ENCODE measurements at regions not wholly inside any gene's neighbourhood (a gene's known extent, or its start where the extent isn't known, plus 50 kb on each side); places are given as distances from the start of the nearest gene placed in this dataset.

DNA sequence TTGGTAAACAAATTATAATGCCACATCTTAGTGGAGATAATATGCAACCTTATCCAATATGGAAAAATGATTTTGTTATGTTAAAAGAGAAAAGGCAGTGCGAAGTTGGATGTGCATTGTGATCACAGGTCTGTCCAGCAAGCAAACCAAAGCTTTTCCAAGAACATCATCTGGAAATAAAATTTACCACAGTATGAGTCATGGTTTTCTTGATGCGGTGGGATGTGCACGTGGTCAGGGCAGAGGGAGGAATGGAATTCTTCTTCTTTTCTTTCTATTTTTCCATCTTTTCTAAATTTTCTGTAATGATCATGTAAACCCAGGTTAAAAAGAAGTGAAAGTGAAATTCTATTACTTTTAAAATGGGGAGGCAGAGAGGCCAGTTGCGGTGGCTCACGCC is 169.8 kb downstream of the C11orf91 start:
- H2BK5ac ChIP-seq (ENCODE audit: insufficient read length, low read length) = no peak overlapping the region
- H3K4ac ChIP-seq (ENCODE audit: low read depth, low read length) = no peak overlapping the region
- no peak for DNase-seq
- H3K27ac Mint-ChIP-seq = no peak overlapping the region; a peak in 1 of 7 replicates
- no peak overlapping the region for H4K91ac ChIP-seq (ENCODE audit: insufficient read length, low read depth, low read length)
- no peaks in the 10 kb centered on the region for H3K27me3 ChIP-seq (ENCODE audit: insufficient read depth, low read length)
- no peak overlapping the region for H4K5ac ChIP-seq (ENCODE audit: insufficient read length, low read depth, low read length)
- no peaks in the 10 kb centered on the region; a peak in 1 of 7 replicates for H3K36me3 Mint-ChIP-seq (ENCODE audit: insufficient read depth in 1 of 3, low read depth in 3 of 3)
- WGBS (ENCODE audit: extremely low coverage, insufficient read length, low lambda C conversion rate) = no CpG with 5 or more reads among the region's 5 CpGs
- no peak overlapping the region for H2AK5ac ChIP-seq (ENCODE audit: insufficient read length, low read length)
- H3T11ph ChIP-seq (ENCODE audit: low read length) = no peak overlapping the region
- no peak overlapping the region for H2BK20ac ChIP-seq (ENCODE audit: low read depth, low read length, poor library complexity, severe bottlenecking)
- no peaks in the 10 kb centered on the region for H3K9me3 ChIP-seq (ENCODE audit: control insufficient read depth, low read depth, low read length)
- H3K27me3 Mint-ChIP-seq (ENCODE audit: low read depth) = no peaks in the 10 kb centered on the region
- no peak overlapping the region for H3K27ac ChIP-seq (ENCODE audit: insufficient read length, low read depth, low read length)
- H2BK12ac ChIP-seq (ENCODE audit: insufficient read length, low read depth, low read length) = no peak overlapping the region
- H3K4me1 Mint-ChIP-seq = peaks cover 5 to 6% of the 10 kb centered on the region in 2 experiments
- H3K56ac ChIP-seq (ENCODE audit: insufficient read length, low read depth, low read length) = no peak overlapping the region
- H2BK120ac ChIP-seq (ENCODE audit: low read depth, low read length, poor library complexity, severe bottlenecking) = no peak overlapping the region
- no peak overlapping the region for H3K23ac ChIP-seq (ENCODE audit: insufficient read length, low read depth, low read length)
- H3K79me2 ChIP-seq (ENCODE audit: insufficient read depth, low read length) = no peaks in the 10 kb centered on the region
- no peaks in the 10 kb centered on the region for H4K20me1 ChIP-seq (ENCODE audit: control insufficient read depth, insufficient read depth, insufficient read length)
- TF ChIP-seq, protein P1, sequence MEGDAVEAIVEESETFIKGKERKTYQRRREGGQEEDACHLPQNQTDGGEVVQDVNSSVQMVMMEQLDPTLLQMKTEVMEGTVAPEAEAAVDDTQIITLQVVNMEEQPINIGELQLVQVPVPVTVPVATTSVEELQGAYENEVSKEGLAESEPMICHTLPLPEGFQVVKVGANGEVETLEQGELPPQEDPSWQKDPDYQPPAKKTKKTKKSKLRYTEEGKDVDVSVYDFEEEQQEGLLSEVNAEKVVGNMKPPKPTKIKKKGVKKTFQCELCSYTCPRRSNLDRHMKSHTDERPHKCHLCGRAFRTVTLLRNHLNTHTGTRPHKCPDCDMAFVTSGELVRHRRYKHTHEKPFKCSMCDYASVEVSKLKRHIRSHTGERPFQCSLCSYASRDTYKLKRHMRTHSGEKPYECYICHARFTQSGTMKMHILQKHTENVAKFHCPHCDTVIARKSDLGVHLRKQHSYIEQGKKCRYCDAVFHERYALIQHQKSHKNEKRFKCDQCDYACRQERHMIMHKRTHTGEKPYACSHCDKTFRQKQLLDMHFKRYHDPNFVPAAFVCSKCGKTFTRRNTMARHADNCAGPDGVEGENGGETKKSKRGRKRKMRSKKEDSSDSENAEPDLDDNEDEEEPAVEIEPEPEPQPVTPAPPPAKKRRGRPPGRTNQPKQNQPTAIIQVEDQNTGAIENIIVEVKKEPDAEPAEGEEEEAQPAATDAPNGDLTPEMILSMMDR (conservative IDR thresholded peaks at IDR 0.05) = no peak
- H3K9ac ChIP-seq (ENCODE audit: extremely low read depth, insufficient read length, low read length) = no peak overlapping the region
- H3K79me1 ChIP-seq (ENCODE audit: insufficient read depth, low read depth, low read length, poor library complexity, severe bottlenecking) = no peaks in the 10 kb centered on the region
- no peaks in the 10 kb centered on the region for H3K4me1 ChIP-seq (ENCODE audit: insufficient read depth, low read length)
- no peak overlapping the region for H3K14ac ChIP-seq (ENCODE audit: insufficient read depth, low read length)
- H3K23me2 ChIP-seq (ENCODE audit: insufficient read length, low read depth, low read length, poor library complexity, severe bottlenecking) = no peaks in the 10 kb centered on the region
- no peak overlapping the region for H3K4me3 Mint-ChIP-seq
- H4K8ac ChIP-seq (replicated peaks; ENCODE audit: insufficient read length, low read depth, low read length) = no peak overlapping the region
- no peaks in the 10 kb centered on the region; a peak in 2 of 5 replicates for H3K9me3 Mint-ChIP-seq
- H3K4me2 ChIP-seq (ENCODE audit: insufficient read depth, insufficient read length, low read length) = no peak overlapping the region
- H3K18ac ChIP-seq (ENCODE audit: insufficient read length, low read depth, low read length) = no peak overlapping the region
- no peak overlapping the region for H2BK15ac ChIP-seq (ENCODE audit: low read depth, low read length)
- no peak overlapping the region for H2AFZ ChIP-seq (ENCODE audit: low read length)
